ENCODE measurements at regions not wholly inside any gene's neighbourhood (a gene's known extent, or its start where the extent isn't known, plus 50 kb on each side); places are given as distances from the start of the nearest gene placed in this dataset.

- TF ChIP-seq CTCF (IDR thresholded peaks at IDR 0.05), result no peak
- TF ChIP-seq ZFX (IDR thresholded peaks at IDR 0.05; ENCODE audit: borderline replicate concordance), result no peak
Observed at GRCh38 chr9:88817628-88818027, 173.6 kb upstream of the S1PR3 start.

All from 22Rv1 (cell line).